ENCODE measurements at regions not wholly inside any gene's neighbourhood (a gene's known extent, or its start where the extent isn't known, plus 50 kb on each side); places are given as distances from the start of the nearest gene placed in this dataset.
"Not testable (repeated sequence)": the region's sequence is repeated elsewhere in the genome, so short reads cannot be mapped to it uniquely, and the experiment has no call there.

DNA sequence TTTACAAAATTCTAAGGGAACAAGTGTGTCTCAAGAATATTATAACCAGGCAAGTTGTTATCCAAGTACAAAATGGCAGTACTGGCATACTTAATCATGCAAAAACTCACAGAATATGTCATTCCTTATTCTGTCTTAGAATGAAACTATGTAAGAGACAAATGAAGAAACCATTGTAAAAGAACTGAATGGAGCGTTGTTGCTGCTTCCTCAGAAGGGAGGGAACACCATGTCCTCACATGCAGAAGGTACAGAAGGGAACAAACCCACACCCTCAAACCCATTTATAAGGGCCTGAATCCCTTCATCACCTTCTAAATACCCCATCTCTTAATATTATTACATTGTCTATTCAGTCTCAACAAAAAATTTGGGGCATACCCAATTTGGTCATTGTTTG lies 960.0 kb downstream of the LTN1 start:
- not testable (repeated sequence) for DNase-seq

DNA sequence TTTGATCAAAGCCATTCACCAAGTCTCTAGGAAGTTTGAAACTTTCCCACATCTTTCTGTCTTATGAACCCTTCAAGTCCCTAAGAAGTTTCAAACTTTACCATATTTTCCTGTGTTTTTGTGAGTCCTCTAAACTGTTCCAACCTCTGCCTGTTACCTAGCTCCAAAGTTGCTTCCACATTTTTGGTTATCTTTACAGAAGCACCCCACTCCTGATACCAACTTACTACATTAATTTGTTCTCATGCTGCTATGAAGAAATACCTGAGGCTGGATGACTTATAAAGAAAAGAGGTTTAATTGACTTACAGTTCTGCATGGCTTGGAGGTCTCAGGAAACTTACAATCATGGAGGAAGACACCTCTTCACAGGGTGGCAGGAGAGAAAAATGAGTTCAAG lies 961.6 kb downstream of the LTN1 start:
- DNase-seq: not testable (repeated sequence)

GRCh38 chr21:28025111-28025510 lies 967.6 kb downstream of the LTN1 start:
- DNase-seq: no peak

GRCh38 chr21:28018741-28019669 lies 973.7 kb downstream of the LTN1 start:
- no peak for DNase-seq

DNA sequence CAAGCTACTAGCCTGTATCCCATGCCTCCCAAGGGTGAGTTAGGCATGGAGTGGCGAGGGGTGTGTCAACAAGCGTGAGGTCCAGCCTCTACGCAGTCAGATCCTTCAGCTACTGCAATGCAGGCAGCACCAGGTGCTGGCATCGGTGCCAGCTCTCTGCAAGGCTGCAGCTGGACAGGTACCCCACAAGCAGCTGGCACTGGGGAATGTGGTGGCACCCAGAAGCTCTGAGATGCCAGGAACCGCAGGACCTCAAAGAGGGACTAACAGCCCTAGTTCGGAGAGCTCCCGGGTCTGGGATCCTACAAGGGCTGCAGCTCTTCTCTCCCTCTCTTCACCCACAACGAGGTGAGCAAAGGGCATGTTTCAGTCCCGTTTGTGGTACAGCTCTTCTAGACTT lies 974.5 kb downstream of the LTN1 start:
- DNase-seq: no peak

DNA sequence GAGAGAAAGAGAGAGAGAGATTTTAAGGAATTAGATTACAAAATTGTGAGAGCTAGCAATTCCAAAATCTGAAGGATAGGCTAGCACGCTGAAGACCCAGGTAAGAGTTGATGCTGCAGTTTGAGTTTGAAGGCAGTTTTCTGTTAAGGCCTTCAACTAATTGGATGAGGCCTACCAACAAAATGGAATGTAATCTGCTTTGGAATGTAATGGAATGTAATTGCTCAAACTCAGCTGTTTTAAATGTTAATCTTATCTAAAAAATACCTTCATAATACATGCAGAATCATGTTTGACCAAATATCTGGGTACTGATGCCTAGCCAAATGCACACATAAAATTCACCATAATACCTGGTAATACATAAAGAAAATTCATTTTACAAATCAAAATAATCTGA lies 976.1 kb downstream of the LTN1 start:
- DNase-seq: no peak

DNA sequence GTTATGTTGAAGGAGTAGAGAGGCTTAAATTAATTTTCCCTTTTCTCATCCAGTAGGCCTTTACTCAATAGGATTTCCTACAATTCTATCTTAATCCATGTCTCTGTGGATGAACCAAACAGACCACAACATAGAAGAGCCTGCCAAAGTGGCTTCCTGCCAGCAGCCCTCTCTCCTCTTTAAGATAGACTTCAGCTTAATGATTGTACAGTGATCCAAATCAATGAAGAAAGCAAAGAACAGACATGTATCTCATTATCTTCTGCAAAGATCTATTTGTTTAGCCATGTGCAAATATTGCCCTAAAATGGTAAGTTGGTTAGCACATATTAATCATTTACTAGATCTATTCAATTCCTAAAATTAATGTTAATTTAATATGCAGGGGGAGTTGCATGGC lies 979.6 kb downstream of the LTN1 start:
- not testable (repeated sequence) for DNase-seq

- DNase-seq: not testable (repeated sequence)
Observed at GRCh38 chr21:28011970-28012369, 980.7 kb downstream of the LTN1 start.

DNA sequence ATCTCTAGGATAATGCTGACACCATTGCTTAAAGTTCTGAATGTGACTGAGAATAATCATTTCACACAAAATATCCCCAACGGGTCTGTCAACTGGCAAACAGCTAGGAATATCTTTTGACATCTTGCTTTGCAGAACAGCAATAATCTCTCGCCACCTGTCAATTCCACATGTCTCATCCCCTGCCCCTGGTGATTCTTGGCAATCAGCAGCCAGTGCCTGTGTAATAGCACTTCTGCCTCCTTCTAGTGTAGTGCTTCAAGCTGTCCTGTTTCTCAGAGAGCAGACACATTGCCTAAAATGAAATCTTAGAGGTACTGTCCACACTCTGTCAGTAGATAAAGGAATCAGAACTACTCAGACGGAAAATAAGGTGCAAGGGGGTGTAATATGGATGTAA lies 984.4 kb downstream of the LTN1 start:
- not testable (repeated sequence) for DNase-seq

DNA sequence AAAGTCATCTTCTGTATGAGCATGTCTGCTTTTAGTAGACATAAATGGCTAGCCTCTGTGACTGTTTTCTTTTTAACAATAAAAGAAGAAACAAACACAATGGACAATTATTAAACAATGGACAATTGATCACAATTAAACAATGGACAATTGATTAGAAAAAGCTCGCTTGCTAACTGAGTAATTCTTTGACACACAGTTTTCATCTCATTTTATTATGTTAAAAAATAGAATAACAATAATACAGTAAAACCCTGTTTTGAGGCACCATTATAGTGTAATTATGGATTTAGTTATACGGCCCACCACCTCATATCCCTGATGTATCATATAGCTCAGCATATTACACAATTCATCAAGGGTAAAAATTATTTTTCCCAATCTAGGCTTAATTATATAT lies 989.0 kb downstream of the LTN1 start:
- DNase-seq: not testable (repeated sequence)

- not testable (repeated sequence) for DNase-seq
Observed at GRCh38 chr21:27996906-27997305, 995.8 kb downstream of the LTN1 start.

- DNase-seq: not testable (repeated sequence)
Observed at GRCh38 chr21:27984663-27985325, 1007.9 kb downstream of the LTN1 start.

- DNase-seq: not testable (repeated sequence)
Observed at GRCh38 chr21:27979446-27979845, 1012.6 kb upstream of the ADAMTS5 start.

DNA sequence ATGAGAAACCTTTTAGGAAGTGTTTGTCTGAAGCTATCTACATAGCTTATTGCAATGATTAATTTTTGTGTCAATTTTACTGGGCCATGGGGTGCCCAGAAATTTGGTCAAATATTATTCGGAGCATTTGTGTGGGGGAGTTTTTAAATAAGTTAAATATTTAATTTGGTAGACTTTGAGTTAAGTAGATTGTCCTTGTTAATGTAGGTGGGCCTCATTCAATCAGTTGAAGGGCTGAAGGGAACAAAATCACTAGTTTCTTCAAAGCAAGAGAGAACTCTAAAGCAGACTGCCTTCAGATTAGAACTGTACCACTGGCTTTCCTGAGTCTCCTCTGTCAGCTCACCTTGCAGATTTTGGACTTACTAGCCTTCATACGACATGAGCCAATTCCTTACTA lies 1008.6 kb upstream of the ADAMTS5 start:
- no peak for DNase-seq

GRCh38 chr21:27974152-27974551 lies 1007.3 kb upstream of the ADAMTS5 start:
- DNase-seq: not testable (repeated sequence)

DNA sequence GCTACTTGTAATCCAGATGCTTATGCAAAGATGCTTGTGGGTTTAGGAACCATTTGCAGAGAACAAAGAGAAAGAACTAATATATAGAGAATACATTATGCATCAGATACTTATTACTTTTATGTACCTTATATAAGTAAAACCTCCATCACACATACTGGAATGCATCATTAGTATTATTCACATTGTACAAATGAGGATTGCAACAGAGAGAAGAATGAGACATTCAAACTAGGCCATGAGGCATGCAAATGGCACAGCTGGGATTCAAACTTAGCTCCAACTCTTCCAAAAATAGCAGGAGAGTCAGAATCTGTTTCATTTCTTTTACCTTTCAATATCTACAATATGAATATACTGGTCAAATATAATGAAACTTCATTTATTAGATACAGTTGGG lies 1001.4 kb upstream of the ADAMTS5 start:
- not testable (repeated sequence) for DNase-seq

DNA sequence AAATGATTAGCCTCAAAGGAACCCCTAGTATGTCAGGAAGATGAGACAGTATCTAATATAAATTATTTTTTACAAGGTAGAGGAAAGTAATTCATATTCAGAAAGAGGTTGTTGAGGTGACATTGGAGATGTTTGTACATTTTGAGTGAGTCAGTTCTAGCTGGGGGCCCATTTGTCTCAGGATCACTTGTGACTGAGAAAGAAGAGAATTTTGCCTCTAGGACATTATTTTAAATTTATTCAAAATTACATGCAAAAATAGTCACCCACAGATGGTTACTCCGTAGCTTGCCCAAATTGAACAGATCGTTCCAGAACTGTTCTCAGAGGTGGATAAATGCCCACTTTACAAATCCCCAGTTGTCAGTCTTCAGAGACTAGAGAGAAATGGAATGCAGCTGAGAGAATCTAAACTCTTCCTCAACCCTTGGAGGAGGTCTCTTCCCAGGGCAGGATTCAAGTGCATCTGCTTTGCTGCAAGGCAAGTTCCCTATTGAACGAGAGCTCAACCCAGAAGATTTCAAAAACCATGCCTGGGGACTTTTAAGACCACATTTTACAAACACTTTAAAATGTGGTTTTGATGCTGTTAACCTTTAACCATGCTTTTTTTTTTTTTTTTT lies 987.8 kb upstream of the ADAMTS5 start:
- no peak for DNase-seq

- no peak for DNase-seq
Observed at GRCh38 chr21:27953340-27954045, 986.6 kb upstream of the ADAMTS5 start.

- DNase-seq: not testable (repeated sequence)
Observed at GRCh38 chr21:27949093-27949492, 982.2 kb upstream of the ADAMTS5 start.

- DNase-seq: not testable (repeated sequence)
Observed at GRCh38 chr21:27930108-27930767, 963.4 kb upstream of the ADAMTS5 start.

- DNase-seq: not testable (repeated sequence)
Observed at GRCh38 chr21:27929179-27929578, 962.3 kb upstream of the ADAMTS5 start.

DNA sequence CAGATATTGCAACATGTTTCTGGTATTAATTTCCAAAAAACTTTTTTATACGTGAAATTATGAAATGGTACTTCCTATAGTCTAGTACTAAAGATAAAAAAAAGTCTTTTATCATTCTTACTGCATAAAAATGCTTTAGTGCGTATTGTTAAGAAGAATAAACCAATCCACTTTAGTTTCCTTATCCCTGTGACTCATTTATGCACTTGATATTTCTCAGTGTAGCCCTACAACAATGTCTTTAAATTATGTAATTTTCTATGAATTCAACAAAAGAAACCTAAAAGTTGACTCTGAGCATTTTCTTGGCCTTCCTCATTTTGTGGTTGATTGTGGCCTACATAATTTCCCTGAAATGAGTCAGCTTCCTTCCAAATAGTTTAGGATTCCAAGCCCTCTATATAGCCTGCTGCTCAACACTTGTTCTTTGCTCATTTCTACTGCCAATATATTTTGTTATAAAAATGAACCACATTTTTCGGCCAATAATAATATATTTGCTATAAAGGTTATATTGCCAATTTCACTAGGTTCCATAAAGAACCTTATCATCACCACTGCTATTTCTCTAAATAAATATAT lies 961.7 kb upstream of the ADAMTS5 start:
- not testable (repeated sequence) for DNase-seq
